Neural crest cell (in vitro differentiated cells): ENCODE measurements at regions not wholly inside any gene's neighbourhood (a gene's known extent, or its start where the extent isn't known, plus 50 kb on each side); places are given as distances from the start of the nearest gene placed in this dataset.

Source experiments
- DNase-seq: peaks from one replicate; pipeline ENCODE4 v3.0.0; 2021; ENCODE audit warnings: low read depth, mixed read lengths, low spot score
- H3K27ac Mint-ChIP-seq: one replicate; pipeline ENCODE4 v1.8.0; 2021; ENCODE audit warnings: mild to moderate bottlenecking, mixed read lengths; ENCODE audit not compliant: unreplicated experiment
- H3K27me3 Mint-ChIP-seq: 2 replicates; pipeline ENCODE4 v1.8.0; 2021; ENCODE audit warnings: low read depth, mild to moderate bottlenecking, mixed read lengths
- H3K36me3 Mint-ChIP-seq: 2 replicates; pipeline ENCODE4 v1.8.0; 2021; ENCODE audit warnings: low read depth, mild to moderate bottlenecking, mixed read lengths
- H3K4me1 Mint-ChIP-seq: 2 replicates; pipeline ENCODE4 v1.8.0; 2021; ENCODE audit warnings: mixed read lengths
- H3K4me3 Mint-ChIP-seq: one replicate; pipeline ENCODE4 v1.8.0; 2021; ENCODE audit warnings: mild to moderate bottlenecking, mixed read lengths
- H3K9me3 Mint-ChIP-seq: 2 replicates; pipeline ENCODE4 v1.8.0; 2021; ENCODE audit warnings: mixed read lengths
- CTCF ChIP-seq: fragments of 200-600 bp; sonication (generic); conservative IDR thresholded peaks from 2 replicates; pipeline ENCODE4 v1.5.0; 2021; ENCODE audit warnings: antibody characterized with exemption, mild to moderate bottlenecking

GRCh38 chr11:110890995-110891394 lies 178.8 kb upstream of the ARHGAP20 start:
- no peak overlapping the region for H3K4me3 Mint-ChIP-seq
- H3K27ac Mint-ChIP-seq: no peak overlapping the region
- no peaks in the 10 kb centered on the region for H3K9me3 Mint-ChIP-seq
- TF ChIP-seq CTCF: no peak
- no peaks in the 10 kb centered on the region for H3K27me3 Mint-ChIP-seq
- H3K36me3 Mint-ChIP-seq: no peaks in the 10 kb centered on the region
- no peak for DNase-seq
- H3K4me1 Mint-ChIP-seq: no peaks in the 10 kb centered on the region

- Mint-ChIP-seq H3K27ac (no peak overlapping the region), H3K4me3 (no peak overlapping the region), H3K27me3 (no peaks in the 10 kb centered on the region)
Measured at GRCh38 chr11:110886288-110886970, 174.2 kb upstream of the ARHGAP20 start.

GRCh38 chr11:110883256-110883655 lies 171.0 kb upstream of the ARHGAP20 start:
- Mint-ChIP-seq H3K27ac (no peak overlapping the region), H3K9me3 (peaks cover 3% of the 10 kb centered on the region), H3K36me3 (no peaks in the 10 kb centered on the region), H3K4me1 (peaks cover 12% of the 10 kb centered on the region), H3K4me3 (no peak overlapping the region), H3K27me3 (no peaks in the 10 kb centered on the region)
- no peak for DNase-seq
- TF ChIP-seq CTCF: no peak

More at GRCh38 chr11:110886288-110886970, 174.2 kb upstream of the ARHGAP20 start:
- no peak for DNase-seq
- no peak for TF ChIP-seq CTCF
- no peaks in the 10 kb centered on the region for H3K9me3 Mint-ChIP-seq
- H3K4me1 Mint-ChIP-seq: peaks cover 12% of the 10 kb centered on the region
- H3K36me3 Mint-ChIP-seq: no peaks in the 10 kb centered on the region

- TF ChIP-seq CTCF: no peak
- Mint-ChIP-seq H3K36me3 (no peaks in the 10 kb centered on the region), H3K27me3 (no peaks in the 10 kb centered on the region), H3K4me3 (no peak overlapping the region), H3K27ac (no peak overlapping the region), H3K9me3 (peaks cover 3% of the 10 kb centered on the region), H3K4me1 (peaks cover 7% of the 10 kb centered on the region)
- DNase-seq: no peak
Measured at GRCh38 chr11:110878513-110878912, 166.3 kb upstream of the ARHGAP20 start.

- Mint-ChIP-seq H3K36me3 (no peaks in the 10 kb centered on the region), H3K9me3 (peaks cover 3% of the 10 kb centered on the region), H3K27me3 (no peaks in the 10 kb centered on the region), H3K4me1 (no peaks in the 10 kb centered on the region), H3K27ac (no peak overlapping the region), H3K4me3 (no peak overlapping the region)
- no peak for TF ChIP-seq CTCF
- DNase-seq: no peak
Measured at GRCh38 chr11:110874437-110875030, 162.3 kb upstream of the ARHGAP20 start.
